ENCODE measurements at regions not wholly inside any gene's neighbourhood (a gene's known extent, or its start where the extent isn't known, plus 50 kb on each side); places are given as distances from the start of the nearest gene placed in this dataset.
"Not testable (repeated sequence)": the region's sequence is repeated elsewhere in the genome, so short reads cannot be mapped to it uniquely, and the experiment has no call there.

DNA sequence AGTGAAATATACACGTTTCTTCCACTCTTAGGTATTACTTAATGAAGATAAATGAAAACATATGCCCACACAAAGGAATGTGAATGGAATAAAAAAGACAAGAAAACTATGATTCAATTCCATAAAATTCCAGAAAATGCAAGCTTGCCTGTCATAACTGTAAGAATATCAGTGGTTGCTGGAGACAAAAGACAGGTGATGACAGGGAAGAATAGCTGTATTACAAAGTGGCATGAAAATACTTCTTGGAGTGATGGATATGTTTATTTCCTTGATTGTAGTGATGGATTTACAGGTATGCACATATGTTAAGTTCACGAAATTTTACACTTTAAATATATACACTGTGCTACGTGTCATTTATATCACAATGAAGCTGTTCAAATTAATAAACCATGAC, 553.3 kb downstream of the HTR1A start:
- ChIA-PET POLR2A (ENCODE audit: partially characterized antibody) (no interaction called here), CTCF (ENCODE audit: partially characterized antibody) (no interaction called here)
- DNase-seq: no peak
- Histone ChIP-seq H3K27me3 (ENCODE audit: insufficient read depth, low read length) (no peaks in the 10 kb centered on the region), H3K9me3 (ENCODE audit: control insufficient read depth in 1 of 2, low read length in 2 of 2) (no peaks in the 10 kb centered on the region), H3K4me3 (ENCODE audit: low read length in 2 of 2) (no peak overlapping the region), H3K36me3 (ENCODE audit: insufficient read depth, low read length) (no peaks in the 10 kb centered on the region), H3K4me1 (ENCODE audit: insufficient read depth, low read length) (no peaks in the 10 kb centered on the region), H3K27ac (ENCODE audit: low read depth, low read length) (no peak overlapping the region)
- no peak overlapping the region for H3K4me3 Mint-ChIP-seq
- H3K9me3 Mint-ChIP-seq: peaks cover 0 to 2% (median 0%) of the 10 kb centered on the region in 8 donors
- no peak overlapping the region for H3K27ac Mint-ChIP-seq
- H3K4me1 Mint-ChIP-seq: no peaks in the 10 kb centered on the region
- no peaks in the 10 kb centered on the region for H3K27me3 Mint-ChIP-seq
- intact Hi-C loops (cut with micrococcal nuclease): no loop called here
- no peaks in the 10 kb centered on the region for H3K36me3 Mint-ChIP-seq

DNA sequence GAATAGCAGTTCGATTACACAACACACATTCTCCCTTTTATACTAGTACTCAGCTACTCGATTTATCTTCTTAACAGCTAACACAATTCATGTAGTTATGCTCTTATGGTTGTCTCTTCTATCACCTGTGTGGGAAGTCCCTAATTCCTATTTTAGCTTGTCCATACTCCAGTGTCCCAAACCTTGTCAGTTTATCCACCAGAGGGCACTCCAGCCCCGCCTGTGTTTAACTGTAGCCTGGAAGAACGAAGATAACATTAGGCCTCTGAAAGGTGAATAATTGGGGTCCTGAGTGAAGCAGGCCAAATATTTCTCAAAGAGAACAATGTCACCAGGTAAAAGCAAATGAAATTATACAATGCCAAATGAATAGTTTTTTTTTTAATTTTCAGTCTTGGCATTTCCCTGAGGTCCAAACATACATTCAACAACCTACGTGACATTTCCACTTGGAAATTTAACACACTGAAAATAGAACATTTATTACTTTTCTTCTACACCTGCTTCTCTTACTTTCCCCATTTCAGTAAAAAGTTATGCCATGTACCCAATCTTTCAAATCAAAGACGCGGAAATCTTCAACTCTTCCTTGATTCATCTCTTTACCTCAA, 560.7 kb downstream of the HTR1A start:
- no peak for DNase-seq

DNA sequence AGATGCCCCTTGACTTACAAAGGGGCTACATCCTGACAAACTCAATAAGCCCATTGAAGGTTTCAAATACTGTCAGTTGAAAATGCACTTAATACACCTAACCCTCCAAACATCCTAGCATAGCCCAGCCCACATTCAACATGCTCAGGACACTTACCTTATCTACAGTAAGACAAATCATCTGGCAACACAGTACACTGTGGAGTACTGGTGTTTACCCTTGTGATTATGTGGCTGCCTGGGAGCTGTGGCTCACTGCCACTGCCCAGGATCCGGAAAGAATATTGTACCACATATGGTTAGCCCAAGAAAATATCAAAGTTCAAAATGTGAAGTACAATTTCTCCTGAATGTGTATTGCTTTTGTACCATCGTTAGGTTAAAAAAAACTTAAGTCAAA, 562.2 kb downstream of the HTR1A start:
- ChIA-PET CTCF (ENCODE audit: partially characterized antibody) (no interaction called here), POLR2A (ENCODE audit: partially characterized antibody) (no interaction called here)
- no peaks in the 10 kb centered on the region for H3K4me1 Mint-ChIP-seq
- H3K27ac Mint-ChIP-seq: no peak overlapping the region
- no peaks in the 10 kb centered on the region for H3K9me3 ChIP-seq (ENCODE audit: control insufficient read depth in 1 of 2, low read length in 2 of 2)
- H3K4me3 ChIP-seq (ENCODE audit: low read length in 2 of 2): no peak overlapping the region
- no peaks in the 10 kb centered on the region for H3K36me3 Mint-ChIP-seq
- H3K27ac ChIP-seq (ENCODE audit: low read depth, low read length): no peak overlapping the region
- peaks cover 0 to 8% (median 0%) of the 10 kb centered on the region in 8 donors for H3K9me3 Mint-ChIP-seq
- DNase-seq: no peak
- H3K4me1 ChIP-seq (ENCODE audit: insufficient read depth, low read length): no peaks in the 10 kb centered on the region
- H3K4me3 Mint-ChIP-seq: no peak overlapping the region
- no peaks in the 10 kb centered on the region for H3K27me3 ChIP-seq (ENCODE audit: insufficient read depth, low read length)
- no peaks in the 10 kb centered on the region for H3K27me3 Mint-ChIP-seq
- no peaks in the 10 kb centered on the region for H3K36me3 ChIP-seq (ENCODE audit: insufficient read depth, low read length)
- intact Hi-C loops (cut with micrococcal nuclease): no loop called here

More for the DNA sequence above, 560.7 kb downstream of the HTR1A start:
- no peaks in the 10 kb centered on the region for H3K27me3 Mint-ChIP-seq
- no peaks in the 10 kb centered on the region for H3K27me3 ChIP-seq (ENCODE audit: insufficient read depth, low read length)
- H3K9me3 Mint-ChIP-seq: peaks cover 0 to 8% (median 1%) of the 10 kb centered on the region in 8 donors
- H3K4me1 ChIP-seq (ENCODE audit: insufficient read depth, low read length): no peaks in the 10 kb centered on the region
- H3K36me3 ChIP-seq (ENCODE audit: insufficient read depth, low read length): no peaks in the 10 kb centered on the region
- H3K36me3 Mint-ChIP-seq: no peaks in the 10 kb centered on the region
- H3K9me3 ChIP-seq (ENCODE audit: control insufficient read depth in 1 of 2, low read length in 2 of 2): no peaks in the 10 kb centered on the region
- H3K4me1 Mint-ChIP-seq: no peaks in the 10 kb centered on the region
- CTCF ChIA-PET (ENCODE audit: partially characterized antibody): no interaction called here
- H3K4me3 Mint-ChIP-seq: no peak overlapping the region
- POLR2A ChIA-PET (ENCODE audit: partially characterized antibody): no interaction called here
- H3K4me3 ChIP-seq (ENCODE audit: low read length in 2 of 2): no peak overlapping the region
- no peak overlapping the region for H3K27ac Mint-ChIP-seq
- H3K27ac ChIP-seq (ENCODE audit: low read depth, low read length): no peak overlapping the region
- intact Hi-C loops (cut with micrococcal nuclease): no loop called here

DNA sequence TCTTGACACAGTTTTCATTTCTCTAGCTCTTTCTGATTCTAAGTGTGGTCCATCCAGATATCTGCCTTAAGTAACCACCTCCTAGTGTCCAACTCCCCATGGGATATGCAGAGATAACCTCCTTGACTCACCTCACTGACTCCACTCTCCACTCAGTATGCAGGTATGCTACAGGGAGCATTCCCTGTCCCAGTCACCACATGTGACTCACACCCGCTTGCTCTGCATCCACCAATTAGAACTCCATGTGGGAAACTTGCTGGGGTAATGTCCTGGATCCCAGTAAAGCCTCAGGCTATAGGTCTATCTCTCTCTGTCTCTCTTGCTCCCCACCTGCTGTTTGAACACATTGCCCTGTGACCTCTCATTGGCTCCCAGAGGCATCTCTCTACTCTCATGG, 563.9 kb downstream of the HTR1A start:
- H3K27ac ChIP-seq (ENCODE audit: low read depth, low read length): no peak overlapping the region
- no peaks in the 10 kb centered on the region for H3K27me3 ChIP-seq (ENCODE audit: insufficient read depth, low read length)
- no peaks in the 10 kb centered on the region for H3K9me3 ChIP-seq (ENCODE audit: control insufficient read depth in 1 of 2, low read length in 2 of 2)
- H3K36me3 Mint-ChIP-seq: no peaks in the 10 kb centered on the region
- H3K27me3 Mint-ChIP-seq: no peaks in the 10 kb centered on the region
- no peaks in the 10 kb centered on the region for H3K36me3 ChIP-seq (ENCODE audit: insufficient read depth, low read length)
- H3K4me1 Mint-ChIP-seq: no peaks in the 10 kb centered on the region
- CTCF ChIA-PET (ENCODE audit: partially characterized antibody): no interaction called here
- intact Hi-C loops (cut with micrococcal nuclease): no loop called here
- H3K9me3 Mint-ChIP-seq: peaks cover 0 to 4% (median 0%) of the 10 kb centered on the region in 8 donors
- H3K4me1 ChIP-seq (ENCODE audit: insufficient read depth, low read length): no peaks in the 10 kb centered on the region
- no peak overlapping the region for H3K4me3 ChIP-seq (ENCODE audit: low read length in 2 of 2)
- DNase-seq: no peak
- POLR2A ChIA-PET (ENCODE audit: partially characterized antibody): no interaction called here
- H3K27ac Mint-ChIP-seq: no peak overlapping the region
- H3K4me3 Mint-ChIP-seq: no peak overlapping the region

DNA sequence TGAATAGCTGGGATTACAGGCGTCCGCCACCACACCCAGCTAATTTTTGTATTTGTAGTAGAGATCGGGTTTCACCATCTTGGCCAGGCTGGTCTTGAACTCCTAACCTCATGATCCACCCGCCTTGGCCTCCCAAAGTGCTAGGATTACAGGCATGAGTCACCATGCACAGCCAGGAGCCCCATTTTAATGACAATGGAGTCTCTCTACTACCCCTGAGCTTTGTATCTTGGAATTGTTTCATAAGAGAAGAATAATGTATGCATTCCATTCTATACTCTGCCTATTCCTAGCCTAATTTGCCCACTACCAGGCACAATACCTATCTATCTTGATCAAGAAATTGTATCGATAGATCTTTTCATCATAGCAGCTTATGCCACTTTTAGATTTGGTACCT, 574.1 kb downstream of the HTR1A start:
- CTCF ChIA-PET (ENCODE audit: partially characterized antibody); H3K27me3 Mint-ChIP-seq; H3K36me3 Mint-ChIP-seq; H3K4me1 Mint-ChIP-seq; H3K4me3 ChIP-seq (ENCODE audit: low read length in 2 of 2); H3K36me3 ChIP-seq (ENCODE audit: insufficient read depth, low read length); H3K9me3 Mint-ChIP-seq; H3K4me1 ChIP-seq (ENCODE audit: insufficient read depth, low read length); DNase-seq; H3K4me3 Mint-ChIP-seq; H3K27ac ChIP-seq (ENCODE audit: low read depth, low read length); H3K9me3 ChIP-seq (ENCODE audit: control insufficient read depth in 1 of 2, low read length in 2 of 2); H3K27me3 ChIP-seq (ENCODE audit: insufficient read depth, low read length); POLR2A ChIA-PET (ENCODE audit: partially characterized antibody); intact Hi-C loops (cut with micrococcal nuclease): not testable (repeated sequence)
- peak overlapping the region in 1 of 7 donors; percentile 30 for H3K27ac Mint-ChIP-seq

DNA sequence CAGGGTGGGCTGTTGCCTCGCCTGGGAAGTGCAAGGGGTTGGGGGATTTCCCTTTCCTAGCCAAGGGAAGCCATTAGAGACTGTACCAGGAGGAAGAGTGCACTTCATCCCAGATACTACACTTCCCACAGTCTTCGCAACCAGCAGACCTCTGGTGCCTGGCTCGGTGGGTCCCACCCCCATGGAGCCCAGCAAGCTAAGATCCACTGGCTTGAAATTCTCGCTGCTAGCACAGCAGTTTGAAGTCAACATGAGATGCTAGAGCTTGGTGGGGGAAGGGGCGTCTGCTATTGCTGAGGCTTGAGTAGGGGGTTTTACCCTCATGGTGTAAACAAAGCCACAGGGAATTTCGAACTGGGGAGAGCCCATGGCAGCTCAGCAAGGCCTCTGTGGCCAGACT, 586.4 kb downstream of the HTR1A start:
- Mint-ChIP-seq H3K4me1 (no peaks in the 10 kb centered on the region), H3K27me3 (no peaks in the 10 kb centered on the region), H3K4me3 (no peak overlapping the region), H3K27ac (no peak overlapping the region), H3K9me3 (peaks cover 2 to 23% (median 10%) of the 10 kb centered on the region in 8 donors), H3K36me3 (no peaks in the 10 kb centered on the region)
- H3K9me3 ChIP-seq (ENCODE audit: control insufficient read depth in 1 of 2, low read length in 2 of 2): no peaks in the 10 kb centered on the region
- H3K27ac ChIP-seq (ENCODE audit: low read depth, low read length): no peak overlapping the region
- no peaks in the 10 kb centered on the region for H3K36me3 ChIP-seq (ENCODE audit: insufficient read depth, low read length)
- no peak overlapping the region for H3K4me3 ChIP-seq (ENCODE audit: low read length in 2 of 2)
- ChIA-PET POLR2A (ENCODE audit: partially characterized antibody) (no interaction called here), CTCF (ENCODE audit: partially characterized antibody) (no interaction called here)
- DNase-seq: no peak
- H3K27me3 ChIP-seq (ENCODE audit: insufficient read depth, low read length): no peaks in the 10 kb centered on the region
- intact Hi-C loops (cut with micrococcal nuclease): no loop called here
- H3K4me1 ChIP-seq (ENCODE audit: insufficient read depth, low read length): no peaks in the 10 kb centered on the region

DNA sequence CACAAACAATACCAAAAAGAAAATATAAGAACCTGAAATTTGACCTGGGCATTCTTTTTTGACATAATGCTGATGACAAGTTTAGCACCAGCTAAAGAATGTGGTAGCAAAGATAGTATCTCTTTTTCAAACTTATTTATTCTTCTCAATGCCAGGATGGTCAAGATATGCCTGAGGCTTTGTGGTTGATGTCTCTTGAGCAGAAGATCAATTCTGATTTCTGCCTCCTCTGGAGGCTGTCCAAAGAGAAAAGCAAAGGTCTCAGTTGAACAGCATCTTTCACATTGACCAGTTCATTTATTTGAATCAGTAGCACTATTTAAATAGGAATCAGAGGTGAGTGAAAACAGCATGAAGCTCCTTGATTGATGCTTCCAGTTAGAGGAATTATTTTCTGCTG, 588.2 kb downstream of the HTR1A start:
- peaks cover 2 to 13% (median 7%) of the 10 kb centered on the region in 8 donors for H3K9me3 Mint-ChIP-seq
- Histone ChIP-seq H3K36me3 (ENCODE audit: insufficient read depth, low read length) (no peaks in the 10 kb centered on the region), H3K4me1 (ENCODE audit: insufficient read depth, low read length) (no peaks in the 10 kb centered on the region), H3K9me3 (ENCODE audit: control insufficient read depth in 1 of 2, low read length in 2 of 2) (no peaks in the 10 kb centered on the region), H3K4me3 (ENCODE audit: low read length in 2 of 2) (no peak overlapping the region), H3K27ac (ENCODE audit: low read depth, low read length) (no peak overlapping the region), H3K27me3 (ENCODE audit: insufficient read depth, low read length) (no peaks in the 10 kb centered on the region)
- ChIA-PET CTCF (ENCODE audit: partially characterized antibody) (no interaction called here), POLR2A (ENCODE audit: partially characterized antibody) (no interaction called here)
- H3K27ac Mint-ChIP-seq: no peak overlapping the region
- no peaks in the 10 kb centered on the region for H3K27me3 Mint-ChIP-seq
- no peaks in the 10 kb centered on the region for H3K36me3 Mint-ChIP-seq
- H3K4me1 Mint-ChIP-seq: no peaks in the 10 kb centered on the region
- intact Hi-C loops (cut with micrococcal nuclease): no loop called here
- no peak overlapping the region for H3K4me3 Mint-ChIP-seq
- DNase-seq: no peak

DNA sequence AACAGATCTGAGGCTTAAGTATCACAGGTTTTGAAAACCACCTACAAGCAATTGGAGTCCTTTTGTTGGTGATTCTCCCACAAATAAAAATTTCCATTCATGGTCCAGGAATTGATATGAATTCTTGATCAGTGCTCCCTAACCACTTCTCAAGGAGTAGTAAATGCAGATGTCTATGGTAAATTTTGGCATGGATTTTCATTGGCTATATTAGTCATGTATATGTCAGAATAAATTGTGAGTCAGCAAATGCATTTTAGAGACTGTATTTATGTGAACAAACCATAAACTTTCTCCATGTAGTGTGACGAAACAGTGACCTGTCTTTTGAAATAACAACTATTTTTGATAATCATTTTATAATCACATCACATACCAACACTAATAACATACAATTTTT, 611.1 kb downstream of the HTR1A start:
- CTCF ChIA-PET (ENCODE audit: partially characterized antibody): no interaction called here
- no peaks in the 10 kb centered on the region for H3K27me3 Mint-ChIP-seq

More for the DNA sequence above, 611.1 kb downstream of the HTR1A start:
- H3K9me3 ChIP-seq (ENCODE audit: control insufficient read depth in 1 of 2, low read length in 2 of 2): no peaks in the 10 kb centered on the region
- Mint-ChIP-seq H3K9me3 (peaks cover 0 to 7% (median 1%) of the 10 kb centered on the region in 8 donors), H3K27ac (no peak overlapping the region), H3K36me3 (no peaks in the 10 kb centered on the region), H3K4me3 (no peak overlapping the region), H3K4me1 (no peaks in the 10 kb centered on the region)
- no peaks in the 10 kb centered on the region for H3K4me1 ChIP-seq (ENCODE audit: insufficient read depth, low read length)
- H3K4me3 ChIP-seq (ENCODE audit: low read length in 2 of 2): no peak overlapping the region
- no peaks in the 10 kb centered on the region for H3K27me3 ChIP-seq (ENCODE audit: insufficient read depth, low read length)
- DNase-seq: no peak
- H3K36me3 ChIP-seq (ENCODE audit: insufficient read depth, low read length): no peaks in the 10 kb centered on the region
- intact Hi-C loops (cut with micrococcal nuclease): no loop called here
- H3K27ac ChIP-seq (ENCODE audit: low read depth, low read length): no peak overlapping the region
- POLR2A ChIA-PET (ENCODE audit: partially characterized antibody): no interaction called here

Data from CD4-positive, alpha-beta memory T cell (primary cell).